22Rv1 (cell line): ENCODE measurements at regions not wholly inside any gene's neighbourhood (a gene's known extent, or its start where the extent isn't known, plus 50 kb on each side); places are given as distances from the start of the nearest gene placed in this dataset.

Source experiments
- H3K27ac ChIP-seq: fragments of 450-650 bp; 2 replicates; pipeline ENCODE4 v1.5.1; 2017
- CTCF ChIP-seq: fragments of 450-650 bp; IDR thresholded peaks from 2 replicates; pipeline ENCODE4 v1.5.1; 2017; ENCODE audit warnings: mild to moderate bottlenecking
- ZFX ChIP-seq: fragments of 450-650 bp; IDR thresholded peaks from 2 replicates; pipeline ENCODE4 v1.6.1; 2017; ENCODE audit warnings: antibody characterized with exemption, borderline replicate concordance

- no peak for TF ChIP-seq ZFX
- no peak for TF ChIP-seq CTCF
- no peak overlapping the region for H3K27ac ChIP-seq
Observed at GRCh38 chr6:138677538-138677937, 96.0 kb upstream of the CCDC28A start.

DNA sequence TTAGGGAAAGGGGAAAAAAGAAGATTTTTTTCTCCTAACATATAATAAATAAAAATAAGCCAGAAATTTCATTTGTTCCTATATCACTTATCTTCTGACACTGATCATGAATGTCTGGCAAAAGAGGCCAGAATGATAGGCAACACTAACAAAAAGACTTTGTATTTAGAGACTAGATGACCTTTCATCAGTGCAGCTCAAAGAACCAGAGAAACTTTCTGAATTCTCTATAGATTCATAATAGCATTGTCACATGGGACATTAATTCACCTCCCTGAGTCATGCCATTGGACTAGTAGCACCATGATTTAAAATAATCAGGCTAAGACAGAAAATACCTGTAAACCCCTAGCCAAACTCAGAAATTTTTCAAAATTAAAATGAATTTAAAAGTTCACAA lies 95.4 kb upstream of the CCDC28A start:
- TF ChIP-seq CTCF (no peak), ZFX (no peak)

GRCh38 chr6:138680085-138680484 lies 93.5 kb upstream of the CCDC28A start:
- no peak for TF ChIP-seq CTCF
- no peak for TF ChIP-seq ZFX
- H3K27ac ChIP-seq, result no peak overlapping the region

More for the DNA sequence above, 95.4 kb upstream of the CCDC28A start:
- no peak overlapping the region for H3K27ac ChIP-seq

DNA sequence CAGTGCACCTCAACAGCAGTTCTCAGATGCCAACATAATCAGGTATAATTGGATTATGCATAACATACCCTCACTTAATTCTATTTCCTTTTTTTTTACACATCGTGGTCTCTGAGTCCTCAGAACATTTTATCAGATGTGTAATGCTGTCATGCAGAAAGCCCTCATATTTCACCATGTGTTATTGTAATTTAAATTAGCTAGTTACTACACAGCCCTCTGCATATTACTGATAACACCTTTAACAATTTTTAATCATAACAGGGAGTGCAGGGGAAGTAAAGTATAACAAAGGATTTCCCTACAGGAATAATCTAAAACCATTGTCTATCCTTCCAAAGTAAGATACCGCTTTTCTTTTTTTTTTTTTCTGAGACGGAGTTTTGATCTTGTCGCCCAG lies 91.9 kb upstream of the CCDC28A start:
- no peak for TF ChIP-seq ZFX
- TF ChIP-seq CTCF, result no peak
- no peak overlapping the region for H3K27ac ChIP-seq

DNA sequence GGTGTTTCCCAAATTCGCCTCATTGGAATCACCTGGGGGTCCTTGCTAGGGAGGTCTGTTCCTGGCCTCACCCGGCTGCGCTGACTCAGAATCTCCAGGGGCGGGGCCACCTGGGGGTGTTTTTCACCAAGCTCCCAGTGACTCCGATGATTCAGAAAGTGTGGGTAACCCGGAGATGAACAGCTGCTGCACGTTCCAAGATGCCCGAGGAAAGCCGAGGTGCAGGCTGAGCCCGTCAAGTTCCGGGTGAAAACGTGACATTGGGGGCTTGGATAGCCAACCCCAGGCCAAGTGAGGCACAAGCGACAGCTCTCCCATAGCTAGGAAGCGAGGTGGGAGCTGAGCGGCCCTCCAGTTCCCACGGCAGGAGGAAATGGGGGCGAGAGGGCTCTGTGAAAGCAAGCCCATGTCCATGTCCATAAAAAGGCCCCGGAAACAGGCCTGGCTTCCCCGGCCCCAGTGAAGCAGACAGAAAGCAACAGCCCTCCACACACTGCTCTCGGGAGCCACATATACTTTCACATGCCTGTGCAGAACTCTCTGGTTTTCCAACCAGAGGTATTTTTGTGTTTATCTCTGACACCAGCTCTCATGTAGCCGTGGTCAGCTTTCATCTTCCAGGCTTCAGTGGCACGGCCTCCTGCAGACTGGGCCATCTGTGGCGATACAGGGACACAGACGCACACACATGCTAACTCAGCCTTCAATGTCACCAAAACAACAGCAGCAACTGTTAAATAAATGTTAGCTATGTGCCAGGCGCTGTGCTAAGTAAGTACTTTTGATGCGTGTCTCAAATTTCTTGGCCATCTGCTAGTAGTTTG lies 90.7 kb upstream of the CCDC28A start:
- no peak overlapping the region for H3K27ac ChIP-seq
- TF ChIP-seq ZFX, result no peak
- no peak for TF ChIP-seq CTCF

DNA sequence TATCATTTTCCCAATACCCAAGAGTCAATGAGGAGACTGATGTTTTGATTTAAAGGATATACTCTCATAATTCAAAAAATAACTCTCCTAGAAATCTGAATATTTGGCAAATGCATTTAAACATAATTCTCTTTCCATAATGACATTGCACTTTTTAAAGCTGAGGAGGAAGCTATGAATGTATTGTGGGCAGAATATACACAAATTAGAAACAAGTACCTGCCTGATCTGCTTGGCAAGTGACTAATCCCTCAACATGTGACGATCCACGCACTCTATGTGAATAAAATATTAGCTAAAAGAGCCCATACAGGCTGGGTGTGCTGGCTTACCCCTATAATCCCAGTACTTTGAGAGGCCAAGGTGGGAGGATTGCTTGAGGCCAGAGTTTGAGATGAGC lies 88.3 kb upstream of the CCDC28A start:
- no peak overlapping the region for H3K27ac ChIP-seq
- TF ChIP-seq ZFX (no peak), CTCF (no peak)

GRCh38 chr6:138685781-138686180 lies 87.8 kb upstream of the CCDC28A start:
- TF ChIP-seq ZFX (no peak), CTCF (no peak)
- H3K27ac ChIP-seq, result no peak overlapping the region
